GM18870 (cell line): ENCODE measurements at regions not wholly inside any gene's neighbourhood (a gene's known extent, or its start where the extent isn't known, plus 50 kb on each side); places are given as distances from the start of the nearest gene placed in this dataset.

ENCODE experiments used
- ATAC-seq: cut with Tn5 transposase; IDR thresholded peaks from one replicate; pipeline ENCODE4 v1.9.1; 2021; ENCODE audit warnings: moderate library complexity; ENCODE audit not compliant: unreplicated experiment

DNA sequence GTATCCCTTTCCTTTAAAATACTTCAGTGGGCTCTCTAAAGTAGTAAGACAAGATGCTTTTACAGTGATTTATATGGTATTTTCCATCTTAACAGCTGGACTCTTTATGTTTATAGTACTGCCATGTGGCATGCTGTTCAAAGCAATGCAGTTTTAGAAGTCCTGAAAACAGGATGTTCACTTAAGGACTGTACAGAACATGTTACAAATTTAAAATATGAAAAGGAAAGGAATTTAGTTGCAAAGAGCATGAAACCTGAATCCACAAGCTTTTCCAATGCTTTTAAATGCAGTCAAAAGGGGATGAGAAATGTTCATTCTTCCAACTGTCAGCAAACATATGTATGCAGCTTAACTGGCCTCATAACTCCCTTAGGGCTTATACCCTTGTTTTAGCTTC, 580.2 kb downstream of the EFNA5 start:
- ATAC-seq: no peak

DNA sequence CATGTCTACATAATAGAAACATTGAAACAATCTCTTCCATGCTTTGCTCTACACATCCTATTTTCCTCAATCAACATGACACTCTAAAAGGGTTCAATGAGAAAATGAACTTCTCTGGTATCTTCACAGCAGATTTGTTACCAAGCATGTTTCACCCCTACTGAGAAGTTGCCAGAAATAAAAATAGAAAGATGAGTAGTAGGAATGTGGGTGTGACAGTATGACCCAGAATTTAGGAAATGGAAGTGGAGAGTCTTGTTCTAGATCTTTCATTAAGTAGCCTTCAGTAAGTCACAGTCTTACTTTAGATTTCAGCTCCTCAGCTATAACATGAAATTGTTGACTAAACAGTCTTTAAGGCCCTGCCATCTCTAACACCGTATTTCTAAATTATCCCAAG, 581.8 kb downstream of the EFNA5 start:
- no peak for ATAC-seq

DNA sequence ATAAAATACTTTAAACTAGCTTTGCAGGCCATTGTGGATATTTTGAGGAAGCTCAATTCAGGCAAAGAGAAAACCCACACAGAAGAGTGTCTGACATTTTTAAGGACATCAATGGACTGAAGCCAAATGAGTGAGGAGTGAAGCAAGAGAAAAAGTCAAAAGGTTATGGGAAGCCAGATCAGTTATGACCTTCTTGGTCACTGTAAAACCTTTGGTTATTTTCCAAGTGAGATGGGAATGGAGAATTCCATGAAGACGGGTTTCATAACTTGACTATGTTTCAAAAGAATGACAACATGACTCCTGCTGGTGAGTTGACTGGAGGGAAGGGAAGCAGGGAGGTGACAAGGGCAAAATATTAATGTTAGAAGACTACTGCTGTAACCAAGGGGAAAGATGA, 585.2 kb downstream of the EFNA5 start:
- ATAC-seq: no peak

DNA sequence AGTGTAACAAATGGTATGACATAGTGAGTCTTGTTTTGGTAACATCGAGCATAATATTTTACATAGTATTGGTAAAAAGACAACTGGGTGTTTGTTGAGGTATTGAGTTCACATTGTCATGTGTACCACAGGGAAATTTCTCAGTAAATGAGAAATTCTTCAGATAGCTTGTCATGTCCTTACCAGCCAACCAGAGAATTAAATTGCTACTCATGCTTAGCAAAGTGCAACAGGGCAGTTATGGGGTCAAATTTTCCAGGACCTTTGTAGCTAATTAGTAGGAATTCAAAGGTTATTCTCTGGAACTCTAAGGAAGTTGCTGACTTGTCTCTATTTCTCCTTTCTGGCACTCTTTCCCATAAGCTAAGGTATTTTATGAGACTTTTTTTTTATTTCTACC, 595.7 kb downstream of the EFNA5 start:
- ATAC-seq: no peak

DNA sequence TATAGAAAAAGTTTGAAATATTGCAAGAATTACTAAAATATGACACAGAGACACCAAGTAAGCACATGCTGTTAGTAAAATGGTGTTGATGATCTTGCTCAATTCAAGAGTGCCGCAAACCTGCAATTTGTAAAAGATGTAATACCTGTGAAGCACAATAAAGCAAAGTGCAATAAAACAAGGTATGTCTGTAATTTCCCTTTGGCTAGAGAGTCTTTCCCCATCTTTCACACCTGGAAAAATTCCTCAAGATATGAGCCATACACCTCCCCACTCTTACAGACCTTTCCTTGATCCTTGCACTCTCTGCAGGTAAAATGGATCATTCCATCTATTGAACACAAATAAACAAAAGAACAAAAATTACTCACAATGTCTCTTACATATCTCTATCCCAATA, 597.8 kb downstream of the EFNA5 start:
- ATAC-seq: no peak

DNA sequence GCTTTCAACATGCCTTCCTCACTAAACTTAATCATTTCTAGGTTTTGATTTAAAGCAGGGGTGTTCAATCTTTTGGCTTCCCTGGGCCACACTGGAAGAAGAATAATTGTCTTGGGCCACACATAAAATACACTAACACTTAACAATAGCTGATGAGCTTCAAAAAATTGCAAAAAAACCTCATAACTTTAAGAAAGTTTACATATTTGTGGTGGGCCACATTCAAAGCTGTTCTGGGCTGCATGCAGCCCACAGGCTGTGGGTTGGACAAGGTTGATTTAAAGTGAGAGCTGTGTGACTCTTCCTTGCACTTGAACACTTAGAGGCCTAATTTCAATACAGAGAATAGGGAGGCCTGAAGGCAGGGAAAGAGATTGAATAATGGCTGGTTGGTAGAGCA, 598.3 kb downstream of the EFNA5 start:
- ATAC-seq: no peak

DNA sequence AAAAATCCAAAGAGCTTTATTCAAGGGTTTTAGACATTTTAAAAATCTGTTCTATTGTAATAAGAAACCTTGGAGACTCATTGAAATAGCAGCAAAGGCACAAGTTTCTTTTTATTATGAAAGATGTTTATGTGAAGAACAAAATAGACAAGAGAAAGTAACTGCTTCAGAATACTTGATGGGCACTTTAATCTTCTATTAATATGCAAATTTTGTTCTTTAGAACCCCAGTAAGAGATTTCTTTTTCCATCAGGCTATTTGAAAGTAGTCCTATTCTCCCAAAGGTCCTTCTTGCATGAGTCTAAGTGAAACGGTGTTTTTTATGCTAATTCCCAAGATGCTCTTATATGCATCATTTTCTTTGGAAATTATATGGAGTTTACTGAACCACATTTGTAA, 602.0 kb downstream of the EFNA5 start:
- ATAC-seq: no peak

DNA sequence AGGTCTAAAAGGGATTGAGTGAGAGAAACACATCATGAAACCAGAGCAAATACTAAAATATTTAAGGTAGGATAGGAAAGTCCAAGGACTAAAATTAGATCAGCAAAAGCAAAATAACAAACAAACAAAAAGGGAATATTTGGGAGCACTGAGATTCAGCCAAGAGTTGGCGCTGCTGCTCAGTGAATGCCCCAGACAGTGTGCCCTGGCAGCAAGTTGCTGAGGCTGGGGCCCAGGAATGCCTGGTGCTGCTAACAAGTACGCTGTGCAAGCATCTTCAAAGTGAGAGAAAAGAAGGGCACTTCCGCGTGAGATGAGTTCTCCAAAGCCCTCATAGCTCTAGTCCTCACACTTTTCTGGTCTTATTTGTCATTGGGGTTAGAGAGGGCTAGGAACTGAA, 603.3 kb downstream of the EFNA5 start:
- no peak for ATAC-seq

DNA sequence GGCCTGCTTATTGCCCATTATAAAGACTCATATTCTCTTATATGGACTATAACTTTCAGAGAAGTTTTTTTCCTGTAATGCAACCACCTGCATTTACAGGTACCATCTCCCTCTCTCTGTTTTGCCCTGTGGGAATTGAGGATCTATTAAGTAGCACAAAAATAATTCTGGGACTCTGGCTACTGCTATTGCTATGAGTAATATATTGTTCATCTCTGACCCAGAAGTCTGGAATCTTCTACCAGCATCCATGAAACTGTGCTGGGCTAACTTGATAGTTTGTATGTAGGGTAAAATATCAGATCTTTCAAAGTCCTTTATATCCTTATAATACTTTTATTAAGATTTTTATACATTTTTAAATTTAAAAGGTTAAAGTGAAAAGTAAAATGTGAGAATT, 607.2 kb downstream of the EFNA5 start:
- no peak for ATAC-seq

DNA sequence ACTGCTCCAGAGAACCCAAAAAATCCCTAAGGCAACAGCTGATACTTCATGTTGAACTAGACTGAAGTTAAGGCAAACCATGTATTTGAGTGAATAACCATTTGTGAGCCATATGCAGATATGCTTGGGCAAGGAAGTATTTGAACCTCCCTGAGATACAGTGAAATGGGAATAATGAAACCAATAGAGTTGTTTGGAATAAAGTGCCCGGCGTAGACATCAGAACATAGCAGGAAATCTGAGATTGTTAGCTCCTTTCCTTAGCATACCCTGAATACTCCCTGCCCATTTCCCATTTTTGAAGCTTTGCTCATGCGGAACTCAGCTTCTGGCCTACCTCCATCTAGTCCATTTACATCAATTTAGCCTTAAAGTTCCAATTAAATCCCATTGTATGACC, 611.9 kb downstream of the EFNA5 start:
- no peak for ATAC-seq

DNA sequence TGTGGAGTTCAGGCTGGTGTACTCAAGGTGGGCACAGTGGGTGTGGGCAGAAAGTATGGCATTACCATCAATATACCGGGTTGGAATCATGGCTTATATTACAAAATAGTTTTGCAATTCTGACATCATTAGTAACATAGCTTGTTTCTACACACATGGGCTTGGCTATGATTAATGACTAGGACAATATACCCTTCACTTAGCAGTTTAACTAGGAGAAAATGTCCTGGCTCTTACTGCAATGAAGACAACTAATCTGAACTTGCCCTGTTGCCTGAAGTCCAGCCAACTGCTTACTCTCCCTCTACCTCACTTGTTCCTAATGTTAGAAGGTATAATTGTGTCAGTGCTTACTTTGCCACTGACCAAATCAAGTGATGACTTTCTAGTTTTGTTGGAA, 612.5 kb downstream of the EFNA5 start:
- ATAC-seq: no peak

DNA sequence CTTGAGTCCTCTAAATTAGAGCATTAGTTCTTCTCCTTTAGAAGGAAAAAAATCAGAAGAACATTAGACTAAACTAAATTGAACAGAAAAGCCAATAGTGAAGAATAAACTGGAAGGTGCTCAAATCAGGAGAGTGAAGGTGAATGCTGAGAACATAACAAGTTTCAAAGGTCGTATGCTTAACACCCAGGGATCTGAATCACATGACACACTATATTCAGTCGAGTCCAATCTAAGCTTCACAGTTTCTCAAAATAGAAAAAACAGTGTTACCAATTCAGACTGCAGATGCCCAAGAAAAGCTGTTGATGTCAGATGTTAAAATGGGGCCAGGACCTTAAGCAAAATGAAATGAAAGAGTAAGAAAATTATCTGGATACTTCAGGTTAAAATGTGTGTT, 614.5 kb downstream of the EFNA5 start:
- ATAC-seq: no peak

DNA sequence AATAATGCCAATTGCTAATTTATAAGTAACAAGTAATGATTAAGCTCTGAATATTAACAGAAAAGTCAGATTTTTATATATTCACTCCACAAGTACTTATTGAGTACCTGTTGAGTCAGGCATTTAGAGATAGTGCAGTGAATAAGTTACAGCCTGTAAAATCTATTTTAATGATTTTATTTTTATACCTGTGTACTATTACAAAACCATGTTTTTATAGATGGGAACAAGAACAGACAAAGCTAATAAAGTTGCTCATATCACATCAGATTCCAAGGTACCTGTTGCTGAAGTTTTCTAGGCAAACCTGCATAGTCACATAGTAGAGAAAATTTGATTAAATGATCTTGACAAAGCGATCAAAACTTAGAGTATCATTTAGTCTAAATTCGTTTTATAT, 623.7 kb downstream of the EFNA5 start:
- ATAC-seq: no peak

DNA sequence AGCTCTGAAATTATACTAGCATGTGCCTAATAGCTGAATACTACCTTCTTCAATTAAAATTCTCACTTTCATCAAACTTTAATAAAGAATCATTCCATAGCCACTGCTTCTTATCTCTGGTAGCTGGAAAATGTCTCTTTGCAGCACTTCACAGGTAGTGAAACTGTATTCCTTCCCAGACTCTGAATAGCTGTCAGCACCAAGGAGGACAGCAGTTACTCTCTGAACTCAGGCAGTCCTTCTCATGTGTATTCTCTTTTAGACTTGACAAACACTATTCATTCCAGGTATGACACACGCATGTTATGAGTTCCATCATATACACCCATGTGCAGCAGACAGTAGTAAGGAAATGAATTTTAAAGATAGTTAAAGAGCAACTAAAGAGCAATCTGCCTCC, 627.1 kb downstream of the EFNA5 start:
- ATAC-seq: no peak

DNA sequence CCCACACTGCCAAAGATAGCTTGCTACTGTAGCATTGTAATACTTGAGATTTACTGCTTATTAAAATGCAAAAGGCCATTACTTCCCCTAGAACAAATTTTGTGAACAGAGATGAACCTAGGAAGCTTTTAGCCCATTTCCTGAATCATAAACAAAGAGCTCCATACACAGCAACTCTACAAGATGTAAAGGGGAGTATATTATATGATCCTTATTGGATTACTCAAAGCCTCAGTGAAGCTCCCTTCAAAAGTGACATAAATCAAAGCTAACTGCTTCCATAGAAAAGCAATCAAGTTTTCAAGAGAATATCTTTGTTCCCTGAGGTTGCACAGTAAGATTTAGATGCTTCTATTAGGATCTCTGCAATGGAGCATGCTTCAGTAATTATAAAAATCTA, 629.8 kb downstream of the EFNA5 start:
- no peak for ATAC-seq

DNA sequence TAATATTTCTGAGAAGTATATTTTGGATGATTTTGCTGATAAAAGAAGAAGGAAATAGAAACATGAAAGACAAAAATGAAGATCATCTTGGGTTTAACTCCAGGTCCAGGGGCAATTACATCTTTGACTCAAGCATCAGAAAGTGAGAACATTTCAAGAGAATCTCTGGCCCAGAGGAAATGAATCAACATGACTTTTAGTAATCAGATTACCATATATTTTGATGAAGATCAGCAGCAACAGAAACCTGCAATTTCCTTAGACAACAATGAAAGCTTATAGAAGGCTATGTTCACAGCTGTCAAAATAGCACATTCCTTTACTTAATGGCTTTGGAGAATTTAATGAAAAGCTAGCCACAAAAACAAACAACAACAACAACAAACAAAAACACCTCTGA, 638.1 kb downstream of the EFNA5 start:
- ATAC-seq: no peak

DNA sequence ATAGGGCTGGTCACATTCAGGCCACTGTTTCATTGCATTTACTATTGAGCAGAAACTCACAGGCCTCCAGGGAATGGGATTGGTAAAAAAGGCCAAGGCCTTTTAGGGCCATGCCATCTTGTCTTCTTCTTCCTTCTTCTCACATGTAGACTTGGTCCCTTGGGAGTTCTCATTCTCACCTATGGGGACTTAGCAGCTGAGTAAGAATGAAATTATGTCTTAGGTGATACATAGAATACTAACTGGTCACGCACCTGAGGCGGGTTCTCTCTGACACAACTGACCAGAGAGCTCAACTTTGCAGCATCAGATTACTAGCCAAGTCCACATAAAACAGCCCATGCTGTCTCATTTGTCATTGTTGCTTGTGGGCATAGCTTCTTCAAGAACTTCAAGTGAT, 641.8 kb downstream of the EFNA5 start:
- ATAC-seq: no peak

DNA sequence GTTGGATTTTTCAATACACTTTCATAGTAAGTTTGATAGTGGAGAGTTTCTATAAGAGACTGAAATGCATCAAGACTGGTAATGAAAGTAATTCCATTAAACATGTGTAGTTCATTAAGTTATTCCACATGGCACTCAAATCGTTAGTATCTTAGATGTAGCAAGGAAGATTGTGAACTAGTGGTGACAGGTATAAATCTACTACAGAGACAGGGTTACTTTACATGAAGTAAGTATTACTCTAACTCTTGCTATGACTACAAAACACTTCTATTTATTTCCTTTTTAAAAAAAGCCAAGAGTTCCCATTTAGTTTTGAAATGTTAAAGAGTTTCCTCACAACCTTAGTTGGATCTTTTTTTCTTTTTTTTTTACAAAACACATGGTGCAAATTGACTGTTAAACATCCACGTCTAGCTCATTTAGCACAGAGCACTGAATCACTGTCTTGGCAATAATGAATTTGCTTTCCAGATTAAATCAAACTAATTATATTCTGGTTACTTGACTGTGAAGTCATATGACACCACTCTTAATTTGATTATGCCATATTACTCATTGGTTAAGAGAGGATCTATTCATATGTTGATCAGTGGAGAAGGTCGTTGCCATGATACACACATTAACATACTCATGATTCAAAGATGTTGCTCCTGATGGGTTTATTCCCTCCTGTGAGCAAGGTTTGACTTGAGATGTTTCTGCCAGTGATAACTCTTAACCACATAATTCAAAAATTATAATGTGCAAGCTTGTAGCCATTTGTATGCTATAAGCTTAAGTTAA, 644.8 kb downstream of the EFNA5 start:
- ATAC-seq: no peak

DNA sequence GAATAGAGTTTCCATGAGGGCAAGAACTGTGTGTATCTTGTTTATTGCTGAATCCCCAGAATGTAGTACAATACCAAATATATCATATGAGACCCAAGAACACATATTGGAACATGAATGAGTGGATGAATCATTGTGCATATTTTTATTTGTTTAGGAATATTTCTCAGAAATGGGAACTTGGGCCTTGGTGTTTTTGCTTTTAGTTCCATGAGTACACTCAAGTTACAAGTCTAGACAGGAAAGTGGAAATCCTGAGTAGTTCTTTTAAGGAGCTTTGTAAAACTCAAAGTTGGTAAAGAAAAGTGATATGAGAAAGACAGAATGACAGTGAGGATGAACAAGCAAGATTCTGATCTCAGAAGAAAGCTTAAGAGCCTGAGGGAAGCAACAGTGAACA, 647.0 kb downstream of the EFNA5 start:
- no peak for ATAC-seq

DNA sequence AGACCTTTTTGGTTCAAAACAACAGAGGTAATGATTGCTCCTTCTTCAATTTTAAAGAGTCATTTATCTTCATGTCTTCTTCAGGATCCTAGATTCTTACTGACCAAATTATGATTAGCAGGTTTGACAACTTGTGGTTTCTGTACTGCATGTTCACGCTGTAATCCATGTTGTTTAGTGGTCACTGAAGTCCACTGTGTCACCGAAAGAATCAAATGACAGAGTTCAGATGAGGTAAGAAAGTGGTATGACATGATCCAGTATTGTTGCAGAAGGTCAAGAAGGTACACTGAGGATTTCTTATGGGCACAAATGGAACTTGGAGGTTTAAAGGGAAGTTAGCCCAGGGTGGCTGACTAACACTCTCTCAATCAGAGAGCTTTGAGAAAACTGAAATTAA, 649.2 kb downstream of the EFNA5 start:
- no peak for ATAC-seq

DNA sequence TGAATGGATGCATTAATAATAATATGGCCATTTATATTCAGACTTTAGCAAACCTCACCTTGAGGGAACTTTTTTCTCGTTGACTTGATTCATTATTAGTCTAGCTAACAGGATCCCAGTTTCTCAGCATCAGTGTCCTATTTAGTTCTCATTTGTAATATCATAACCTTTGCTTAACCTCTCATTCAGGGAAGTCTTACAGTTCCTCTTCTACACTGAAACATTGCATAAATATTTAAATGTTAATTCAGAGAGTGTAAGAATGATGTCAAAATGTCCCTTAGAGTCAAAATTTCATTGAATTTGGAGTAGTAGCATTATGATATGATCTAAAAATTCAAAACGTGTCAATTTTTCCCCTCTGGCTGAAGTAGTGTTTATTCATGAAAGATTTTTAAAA, 650.1 kb downstream of the EFNA5 start:
- no peak for ATAC-seq

DNA sequence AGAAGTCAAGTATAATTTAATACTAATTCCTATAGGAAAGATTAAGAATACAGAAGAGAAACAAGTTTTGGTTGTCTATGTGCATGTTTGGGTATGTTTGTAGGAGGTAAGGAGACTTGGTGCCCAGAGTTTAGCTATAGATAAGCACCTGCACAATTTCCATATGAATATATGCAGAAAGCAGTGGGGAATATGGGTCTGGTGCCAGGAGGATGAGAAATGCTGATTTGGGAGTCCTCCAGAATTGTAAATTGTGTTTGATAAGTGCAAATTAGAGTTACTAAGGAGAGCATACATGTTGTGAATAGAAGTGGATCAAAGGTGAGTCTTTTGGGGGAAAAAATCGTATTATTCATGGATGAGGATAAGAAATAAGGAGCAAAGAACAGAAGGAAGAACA, 653.1 kb downstream of the EFNA5 start:
- no peak for ATAC-seq

DNA sequence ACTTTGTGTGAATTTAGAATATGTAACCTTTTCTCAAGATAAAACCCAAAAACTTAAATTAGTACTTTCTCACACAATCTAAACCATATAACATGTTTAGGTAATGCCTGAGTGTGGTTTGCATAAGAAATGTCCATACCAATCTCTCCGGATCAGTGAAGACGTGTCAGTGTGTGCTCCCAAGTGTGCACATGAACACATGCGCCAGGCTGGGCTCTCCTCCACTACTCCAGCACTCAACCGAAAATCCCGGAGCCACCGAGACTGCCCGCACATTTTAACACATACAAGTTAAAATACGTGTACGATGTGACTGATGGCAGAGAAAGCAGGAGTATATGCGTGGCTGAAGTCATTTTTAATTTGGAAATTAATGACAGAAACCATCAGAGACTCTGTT, 658.4 kb downstream of the EFNA5 start:
- ATAC-seq: no peak
